NOMO-1 treated with DMSO at 0.1 percent for 48 hours (cell line): ENCODE measurements at regions not wholly inside any gene's neighbourhood (a gene's known extent, or its start where the extent isn't known, plus 50 kb on each side); places are given as distances from the start of the nearest gene placed in this dataset.

ENCODE experiments used
- DNase-seq: peaks from one replicate; lab custom pipeline; 2025; ENCODE audit not compliant: unreplicated experiment; lab: John Stamatoyannopoulos, UW

DNA sequence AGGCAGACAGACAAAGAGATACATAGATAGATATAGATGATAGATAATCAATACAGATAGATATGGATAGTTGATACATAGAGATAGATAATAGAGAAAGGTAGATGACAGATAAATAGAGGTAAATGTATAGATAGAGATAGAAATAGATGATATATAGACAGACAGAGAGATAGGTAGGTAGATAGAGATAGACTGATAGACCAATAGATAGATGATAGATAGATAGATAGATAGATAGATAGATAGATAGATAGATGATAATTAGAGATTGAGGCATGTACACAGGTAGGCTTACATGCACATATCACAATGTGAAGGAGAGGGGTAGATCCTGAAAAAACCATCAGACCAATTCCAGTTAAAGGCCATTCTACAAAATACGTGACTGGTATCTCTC is 724.7 kb downstream of the GALR1 start:
- no peak for DNase-seq

DNA sequence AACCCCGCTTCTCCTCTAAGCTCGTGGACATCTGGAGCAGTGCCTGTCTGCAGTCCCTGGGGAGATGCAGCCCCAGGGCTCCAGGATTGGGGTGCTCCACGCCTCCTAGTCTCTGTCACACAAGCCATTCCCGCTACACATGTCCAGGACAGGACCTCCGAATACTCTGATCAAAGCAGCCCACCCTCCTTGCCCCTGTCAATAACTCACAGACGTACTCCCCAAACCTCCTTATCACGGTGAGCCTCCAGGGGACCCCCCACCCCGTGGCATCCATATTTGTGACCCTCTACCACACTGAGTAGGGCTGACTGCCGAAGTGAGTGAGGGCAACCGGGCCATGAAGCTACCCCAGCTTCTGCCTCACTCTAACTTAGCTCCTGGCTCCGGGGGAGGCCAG is 727.7 kb downstream of the GALR1 start:
- no peak for DNase-seq

DNA sequence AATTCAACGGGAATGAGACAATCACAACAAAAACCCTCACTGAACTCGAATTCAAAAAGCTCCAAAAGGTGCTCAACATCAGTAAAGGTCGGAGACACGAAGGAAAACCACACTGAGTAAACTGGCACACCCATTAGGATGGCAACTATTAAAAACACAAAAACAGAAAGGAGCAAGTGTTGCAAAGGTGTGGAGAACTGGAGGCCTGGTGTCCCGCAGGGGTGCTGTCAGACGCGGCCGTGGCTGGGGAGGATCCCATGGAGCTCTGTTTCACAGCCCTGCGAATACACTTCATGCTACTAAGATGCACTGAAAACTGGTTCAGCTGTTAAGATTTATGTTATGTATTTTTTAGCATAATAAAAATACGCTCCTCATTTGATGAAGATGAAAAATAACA is 730.6 kb downstream of the GALR1 start:
- no peak for DNase-seq

DNA sequence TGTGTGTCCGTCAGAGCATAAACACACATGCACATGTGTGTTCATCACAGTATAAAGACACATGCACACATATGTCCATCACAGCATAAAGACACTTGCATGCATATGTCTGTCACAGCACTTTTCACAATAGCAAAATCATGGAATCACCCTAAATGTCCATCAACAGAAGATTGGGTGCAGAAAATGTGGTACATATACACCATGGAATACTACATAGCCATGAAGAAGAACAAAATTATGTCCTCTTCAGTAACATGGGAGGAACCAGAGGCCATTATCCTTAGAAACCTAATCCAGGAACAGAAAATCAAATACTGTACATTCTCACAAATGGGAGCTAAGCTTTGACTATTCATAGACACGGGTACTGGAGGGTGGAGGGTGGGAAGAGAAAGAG is 732.2 kb downstream of the GALR1 start:
- no peak for DNase-seq

DNA sequence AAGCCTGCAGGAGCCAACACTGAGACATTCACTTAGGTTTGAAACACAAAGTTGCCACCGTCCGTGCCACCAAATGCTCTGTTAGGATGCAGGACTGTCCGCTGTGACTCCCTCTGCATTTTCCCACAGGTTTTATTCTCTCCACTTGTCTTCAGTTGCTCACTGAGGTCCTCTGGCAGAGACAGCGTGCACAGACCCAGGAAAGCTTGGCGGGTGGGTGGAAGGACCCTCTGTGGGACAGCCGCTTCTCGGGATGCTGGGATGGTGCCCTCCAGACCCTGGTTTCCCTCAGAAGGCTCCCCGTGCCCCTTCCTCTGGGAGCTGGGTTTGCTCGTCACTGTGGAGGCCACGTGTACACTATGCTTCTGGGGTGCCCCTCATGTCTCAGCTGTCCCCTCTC is 733.6 kb downstream of the GALR1 start:
- DNase-seq, result no peak

DNA sequence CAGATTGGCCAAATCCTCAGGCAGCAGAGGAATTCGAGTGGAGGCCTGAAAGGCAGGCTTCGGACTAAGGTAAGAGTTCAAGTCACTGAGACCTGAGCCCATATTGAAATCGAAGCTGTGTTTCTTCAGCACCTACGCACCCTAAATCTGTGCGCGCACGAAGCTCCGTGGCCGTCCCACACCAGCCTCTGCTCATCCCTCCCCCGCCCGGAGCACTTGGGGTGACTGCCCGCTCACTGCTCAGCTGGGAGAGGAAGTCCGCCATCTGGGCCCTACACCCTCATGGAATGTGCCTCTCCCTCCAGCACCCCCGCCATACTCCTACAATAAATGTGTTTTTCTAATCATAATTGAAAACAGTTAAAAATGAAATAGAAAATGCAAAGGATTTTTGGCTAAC is 734.5 kb downstream of the GALR1 start:
- no peak for DNase-seq

DNA sequence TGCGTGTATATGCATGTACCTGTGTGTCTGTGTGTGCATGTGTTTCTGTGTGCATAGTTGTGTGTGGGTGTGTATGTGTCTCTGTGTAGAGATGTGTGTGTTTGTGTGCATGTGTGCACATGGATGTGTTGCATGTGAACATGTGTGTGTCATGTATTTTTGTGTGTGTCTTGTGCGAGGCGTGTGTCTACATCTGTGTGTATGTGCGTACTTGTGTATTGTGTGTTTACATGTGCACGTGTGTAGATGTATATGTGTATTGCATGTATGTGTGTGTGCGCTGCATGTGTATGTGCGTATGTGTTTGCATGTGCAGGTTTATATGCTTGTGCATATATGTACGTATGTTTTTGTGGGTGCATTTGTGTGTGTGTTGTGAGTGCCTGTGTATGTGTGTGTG is 735.2 kb downstream of the GALR1 start:
- DNase-seq, result no peak

DNA sequence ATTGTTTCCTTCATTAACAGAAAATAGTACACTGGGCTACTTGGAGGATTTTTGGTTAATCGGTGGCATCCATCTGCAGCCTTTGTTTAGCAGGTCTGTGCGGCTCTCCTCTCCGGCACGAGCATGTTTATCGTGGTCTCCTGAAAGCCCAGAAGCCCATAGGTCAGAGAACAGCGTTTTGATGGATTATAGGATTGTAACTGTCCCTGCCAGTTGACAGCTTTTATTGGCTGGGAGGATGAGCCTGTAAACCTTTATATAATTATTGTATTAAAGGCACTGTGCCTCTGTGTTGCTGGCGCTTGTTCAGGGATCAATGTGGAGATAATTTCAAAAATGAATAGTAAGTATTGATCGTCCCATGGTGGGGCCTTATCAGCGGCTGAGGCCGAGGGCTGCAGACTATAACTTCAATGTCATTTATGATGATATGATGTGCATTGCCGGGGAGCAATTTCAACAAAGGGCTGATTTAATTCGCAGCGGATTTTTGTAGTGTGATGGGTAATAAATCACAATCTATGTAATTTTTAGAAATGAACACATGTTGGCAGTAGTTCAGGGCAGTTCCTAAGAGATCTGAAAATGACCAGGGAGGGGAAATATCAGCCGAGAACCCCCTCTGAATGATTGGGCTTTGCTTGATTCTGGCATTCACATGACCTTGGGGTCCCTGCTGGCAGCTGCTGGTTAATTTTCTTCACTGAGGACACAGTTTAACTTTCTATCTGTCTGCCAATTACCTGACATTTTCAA is 736.1 kb downstream of the GALR1 start:
- DNase-seq, result no peak

DNA sequence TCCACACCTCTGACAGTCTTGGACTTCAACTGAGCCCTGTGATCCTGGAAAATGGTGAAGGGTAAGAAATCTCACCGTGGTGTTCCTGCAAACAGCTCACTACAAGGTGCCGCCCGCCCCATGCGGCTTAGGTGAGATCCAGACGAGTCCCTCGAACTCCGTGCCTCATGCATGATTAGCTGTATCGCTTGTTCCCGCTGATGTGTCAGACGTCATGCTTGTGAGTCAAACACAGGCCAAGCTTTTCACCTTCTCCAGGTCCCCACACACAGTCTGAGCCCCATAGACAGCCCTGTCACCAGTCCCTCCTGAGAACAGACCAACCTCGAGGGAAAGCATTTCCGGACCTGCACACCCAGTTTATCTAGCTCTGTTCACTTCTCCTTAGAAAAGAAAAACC is 740.5 kb downstream of the GALR1 start:
- no peak for DNase-seq

DNA sequence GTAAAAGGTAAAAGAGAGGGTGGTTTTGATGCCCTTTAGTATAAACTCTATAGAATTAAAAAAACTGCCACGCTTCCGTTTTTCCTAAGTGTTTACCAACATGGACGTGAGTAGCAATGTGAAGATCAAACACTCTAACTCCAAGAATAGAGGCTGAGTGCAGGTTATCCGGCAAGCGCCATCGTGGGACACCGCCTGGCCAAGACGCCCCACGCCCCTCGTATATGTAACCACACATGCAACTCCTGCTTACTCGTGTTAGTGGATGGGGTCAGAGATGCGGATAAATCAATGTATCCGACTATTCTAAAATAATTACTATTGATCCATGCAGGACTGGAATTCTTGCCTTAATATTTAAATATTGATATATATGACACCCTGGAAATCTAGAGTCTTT is 741.3 kb downstream of the GALR1 start:
- DNase-seq, result no peak

DNA sequence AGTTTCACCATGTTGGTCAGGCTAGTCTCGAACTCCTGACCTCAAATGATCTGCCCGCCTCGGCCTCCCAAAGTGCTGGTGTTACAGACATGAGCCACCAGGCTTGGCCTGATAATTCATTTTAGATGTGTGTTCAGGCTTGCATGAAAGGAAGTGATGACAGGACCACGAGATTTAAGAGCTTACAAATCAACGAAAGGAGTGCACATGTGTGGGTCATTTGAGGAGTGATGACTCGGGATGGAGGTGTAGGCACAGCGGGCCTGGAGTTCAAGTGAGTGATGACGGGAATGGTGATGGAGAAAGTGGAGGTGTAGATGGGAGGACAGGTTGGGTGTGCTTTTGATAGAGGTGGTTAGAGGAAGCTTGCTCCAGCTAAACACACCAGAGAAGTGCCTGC is 742.4 kb downstream of the GALR1 start:
- DNase-seq, result no peak

DNA sequence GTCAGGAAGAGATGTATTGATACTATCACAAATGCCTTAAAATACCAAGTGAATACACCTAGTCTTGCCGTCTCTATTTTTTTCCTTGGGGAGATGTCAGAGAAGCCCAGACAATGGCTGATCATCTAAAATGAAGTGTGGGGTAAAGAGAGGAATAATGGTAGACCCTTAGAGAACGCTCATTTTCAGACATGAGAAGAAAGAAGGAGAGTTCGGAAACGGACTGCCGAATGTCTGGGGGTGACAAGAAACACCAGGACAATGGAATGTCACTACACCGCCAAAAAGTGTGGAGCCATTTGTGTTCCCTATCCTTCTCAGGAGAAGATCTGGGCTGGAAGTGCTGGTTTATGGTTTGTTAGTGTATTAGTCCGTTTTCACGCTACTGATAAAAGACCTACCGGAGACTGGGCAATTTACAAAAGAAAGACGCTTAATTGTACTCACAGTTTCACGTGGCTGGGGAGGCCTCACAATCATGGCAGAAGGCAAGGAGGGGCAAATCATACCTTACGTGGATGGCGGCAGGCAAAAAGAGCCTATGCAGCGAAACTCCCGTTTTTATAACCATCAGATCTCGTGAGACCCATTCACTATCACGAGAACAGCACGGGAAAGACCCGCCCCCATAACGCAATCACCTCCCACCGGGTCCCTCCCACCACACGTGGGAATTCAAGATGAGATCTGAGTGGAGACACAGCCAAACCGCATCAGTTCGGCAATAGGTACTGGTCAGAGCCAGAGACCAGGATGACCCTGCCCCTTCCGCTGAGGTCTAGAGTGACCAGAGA is 743.7 kb downstream of the GALR1 start:
- DNase-seq, result no peak

DNA sequence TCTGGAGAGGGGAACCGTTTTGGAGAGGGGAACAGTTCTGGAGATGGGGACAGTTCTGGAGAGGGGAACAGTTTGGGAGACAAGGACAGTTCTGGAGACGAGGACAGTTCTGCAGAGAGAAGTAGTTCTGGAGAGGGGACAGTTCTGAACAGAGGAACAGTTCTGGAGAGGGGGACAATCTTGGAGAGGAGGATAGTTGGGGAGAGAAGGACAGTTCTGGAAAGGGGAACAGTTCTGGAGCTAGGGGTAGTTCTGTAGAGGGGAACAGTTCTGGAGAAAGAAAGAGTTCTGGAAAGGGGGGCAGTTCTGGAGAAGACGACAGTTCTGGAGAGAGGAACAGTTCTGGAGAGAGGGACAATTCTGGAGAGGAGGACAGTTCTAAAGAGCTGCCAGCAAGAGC is 745.9 kb downstream of the GALR1 start:
- no peak for DNase-seq

DNA sequence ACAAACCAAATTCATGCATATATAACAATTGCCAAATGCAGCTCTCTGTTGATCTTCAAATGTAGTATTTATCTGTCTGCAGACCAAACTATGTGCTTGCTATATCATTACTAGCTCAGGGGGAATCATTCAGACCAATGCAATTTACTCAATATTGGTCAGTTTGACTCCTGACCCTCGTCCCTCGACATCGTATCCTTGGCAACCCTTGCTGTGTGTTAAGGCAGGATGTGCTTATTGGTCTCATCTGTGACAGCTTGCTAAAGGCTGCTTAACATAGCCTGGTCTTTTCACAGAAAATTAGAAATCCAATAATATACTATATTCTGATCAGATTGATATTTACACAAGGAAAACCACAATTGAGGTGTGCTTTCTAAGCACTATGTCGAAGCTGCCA is 747.1 kb downstream of the GALR1 start:
- no peak for DNase-seq

DNA sequence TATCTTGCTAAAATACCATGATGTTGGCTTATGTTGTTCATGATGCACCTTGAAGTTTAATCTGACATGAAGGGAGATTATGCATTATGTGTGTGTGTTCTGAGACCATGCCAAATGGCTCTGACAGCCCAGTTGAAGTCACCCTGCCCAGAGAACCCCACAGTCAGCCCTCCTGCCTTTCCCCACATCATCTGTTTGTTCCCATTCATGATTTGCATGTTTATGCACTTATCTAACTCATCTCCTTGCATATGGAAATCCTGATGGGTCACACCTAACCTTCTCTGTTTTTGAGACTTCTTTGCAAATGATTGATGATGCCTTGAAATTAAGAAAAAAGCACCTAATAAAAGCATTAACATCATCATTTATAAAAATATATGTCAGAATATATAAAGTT is 752.2 kb downstream of the GALR1 start:
- no peak for DNase-seq

DNA sequence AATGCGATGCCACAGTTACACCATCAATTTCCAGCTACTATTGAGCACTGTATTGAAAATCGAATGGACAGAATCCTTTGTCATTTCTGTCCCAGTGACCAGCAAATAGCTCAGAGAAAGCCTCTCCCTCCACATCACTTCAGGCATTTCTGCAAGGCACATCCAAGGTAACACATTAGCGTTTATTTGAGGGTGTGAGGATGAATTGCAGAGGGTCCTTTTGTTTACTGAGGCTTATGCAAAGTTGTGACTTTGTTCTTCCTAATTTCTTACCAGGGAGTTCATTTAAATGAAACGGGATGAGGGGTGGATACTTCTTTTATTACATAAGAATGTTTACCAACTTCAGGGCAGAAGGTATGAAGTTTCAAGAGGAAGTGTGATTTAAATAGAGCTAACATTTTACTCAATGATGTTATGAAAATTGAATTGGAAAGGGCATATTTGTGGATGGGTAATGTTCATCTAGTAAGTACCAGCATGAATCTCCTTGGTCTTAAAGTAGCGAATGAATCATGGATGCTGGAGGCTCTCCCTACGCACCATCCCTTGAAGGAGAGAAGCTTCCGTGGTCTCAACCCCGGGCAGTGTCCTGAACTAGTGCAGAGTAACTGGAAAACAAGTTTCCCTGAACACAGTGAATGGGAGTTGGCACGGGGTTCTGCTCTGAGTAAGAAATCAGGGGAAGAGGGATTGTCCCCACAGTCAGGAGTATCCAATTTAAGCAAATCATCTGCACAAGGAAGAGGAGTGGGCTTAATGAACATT is 756.5 kb downstream of the GALR1 start:
- DNase-seq, result no peak

DNA sequence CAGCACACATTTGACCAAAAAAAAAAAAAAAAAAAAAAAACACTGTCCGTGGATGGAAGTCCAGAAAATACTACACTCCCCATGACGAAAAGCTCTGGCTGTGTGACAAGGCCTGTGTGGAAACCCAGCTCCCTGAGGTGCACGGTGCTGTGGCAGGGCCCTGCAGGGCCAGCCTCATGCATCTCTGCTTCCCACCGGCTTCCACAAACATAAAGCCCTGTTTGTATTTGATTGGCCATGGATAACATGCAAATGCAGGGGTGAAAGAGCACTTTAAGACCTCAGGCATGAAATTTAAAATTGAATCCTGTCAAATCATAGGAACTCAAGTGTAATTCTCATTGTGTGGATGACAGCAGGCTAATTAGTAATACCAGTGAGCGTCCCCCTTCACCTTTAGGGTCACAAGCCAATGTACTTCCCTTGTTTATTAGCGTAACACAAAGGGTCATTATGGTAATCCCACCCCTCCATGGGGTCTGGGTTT is 757.2 kb downstream of the GALR1 start:
- no peak for DNase-seq

DNA sequence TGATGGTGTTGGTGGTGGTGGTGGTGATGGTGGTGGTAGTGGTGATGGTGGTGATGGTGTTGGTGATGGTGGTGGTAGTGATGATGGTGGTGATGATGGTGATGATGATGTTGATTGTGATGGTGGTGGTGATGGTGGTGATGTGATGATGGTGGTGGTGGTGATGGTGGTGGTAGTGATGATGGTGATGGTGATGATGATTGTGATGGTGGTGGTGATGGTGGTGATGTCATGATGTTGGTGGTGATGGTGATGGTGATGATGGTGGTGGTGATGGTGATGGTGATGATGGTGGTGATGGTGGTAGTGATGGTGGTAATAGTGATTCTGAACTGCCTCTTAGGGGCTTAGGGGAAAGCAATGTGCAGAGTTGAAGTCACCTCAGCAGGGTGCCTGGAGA is 760.7 kb downstream of the GALR1 start:
- DNase-seq, result no peak

DNA sequence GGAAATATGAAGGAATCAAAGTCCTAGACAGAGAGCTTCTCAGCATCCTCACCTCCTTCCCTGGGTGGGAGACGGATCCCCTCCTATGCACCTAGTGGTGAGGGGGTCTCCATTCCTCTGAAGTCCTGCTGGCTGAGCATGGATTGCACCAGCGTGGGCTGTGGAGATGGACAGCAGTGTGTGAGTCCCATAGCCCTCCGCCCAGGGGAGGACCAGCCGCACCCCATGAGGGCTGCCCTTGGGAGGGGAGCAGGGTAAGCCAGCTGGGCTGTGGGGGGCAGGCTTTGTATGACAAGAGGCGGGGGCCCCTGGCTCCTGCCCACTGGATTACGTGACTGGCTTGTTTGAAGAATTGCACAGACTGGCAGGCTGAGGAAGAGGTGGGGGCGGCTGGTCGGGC is 768.2 kb downstream of the GALR1 start:
- DNase-seq, result no peak

DNA sequence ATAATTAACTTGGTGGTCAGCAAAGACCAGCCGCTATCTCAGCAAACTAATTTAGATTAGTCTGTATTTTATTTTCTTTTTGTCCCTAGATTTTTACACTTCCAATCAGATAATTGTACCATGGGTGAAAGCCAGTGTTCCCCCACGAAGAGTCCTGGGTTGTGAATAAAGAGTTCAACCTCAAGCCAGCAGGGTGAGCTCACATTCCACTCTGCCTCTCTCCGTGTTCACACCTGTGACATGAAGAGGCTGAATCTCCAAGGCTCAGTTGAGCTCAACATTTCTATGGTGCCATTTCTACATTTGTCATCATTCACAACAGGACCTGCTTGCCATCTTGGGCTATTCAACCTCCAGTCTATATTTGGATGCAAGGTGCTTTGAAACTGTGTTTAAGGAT is 771.5 kb downstream of the GALR1 start:
- no peak for DNase-seq

DNA sequence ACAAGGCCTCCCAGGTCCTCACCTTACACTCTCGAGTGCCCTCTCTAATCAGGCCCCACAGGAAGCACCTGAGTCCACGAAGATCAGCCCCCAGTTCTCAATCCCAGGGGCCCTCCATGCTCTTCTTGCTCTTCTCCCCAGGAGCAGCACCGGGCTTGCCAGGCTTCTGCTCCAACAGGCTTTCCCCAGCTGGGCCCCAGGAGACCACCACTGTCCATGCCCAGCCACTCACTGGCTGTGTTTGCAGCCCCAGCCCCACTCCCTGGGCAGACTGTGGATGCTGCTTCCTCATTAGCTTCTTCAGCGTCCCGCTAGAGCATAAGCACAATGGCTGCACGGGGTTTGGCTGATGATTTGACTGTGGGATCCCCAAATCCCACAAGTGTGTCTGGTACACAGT is 781.9 kb downstream of the GALR1 start:
- no peak for DNase-seq

DNA sequence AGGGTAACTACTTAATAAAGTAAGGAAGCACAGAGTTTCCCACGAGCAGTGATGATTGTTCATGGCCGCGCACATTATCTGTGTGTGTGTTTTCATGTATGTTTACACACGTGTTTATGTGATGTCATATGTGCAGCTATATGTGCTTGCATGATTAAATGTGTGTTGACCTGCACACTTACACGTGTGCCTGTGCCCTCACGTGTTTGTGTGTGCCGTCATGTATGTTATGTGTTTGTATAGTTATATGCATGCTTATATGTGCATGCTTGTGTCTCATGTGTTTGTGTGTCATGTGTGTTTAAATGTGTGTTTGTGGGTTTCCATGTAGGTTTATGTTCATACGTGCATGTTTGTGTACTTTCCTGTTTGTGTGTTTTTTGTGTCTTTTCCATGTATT is 782.3 kb downstream of the GALR1 start:
- no peak for DNase-seq
